HepG2 (cell line): ENCODE measurements at regions not wholly inside any gene's neighbourhood (a gene's known extent, or its start where the extent isn't known, plus 50 kb on each side); places are given as distances from the start of the nearest gene placed in this dataset.

Experiments used
- ATAC-seq: fragments of 200-7000 bp; cut with Tn5 transposase; 3 replicates; pipeline ENCODE4 v1.9.1; 2020; ENCODE audit warnings: mild to moderate bottlenecking, moderate library complexity
- BruUV-seq: library from RNA; stranded (reverse); fragments of 400-500 nt; replicated peaks from 2 replicates; lab custom pipeline; 2021; lab: Mats Ljungman, UMichigan
- CTCF ChIA-PET: fragments of 300-600 bp; formaldehyde crosslinking; extraction: SDS; loops from one replicate; lab custom pipeline; 2021; ENCODE audit warnings: low total read pairs, inconsistent platforms, low intra/inter-chr PET ratio; lab: Yijun Ruan, JAX
- POLR2A ChIA-PET: fragments of 350-600 bp; sonication (Branson Sonifier 250); formaldehyde crosslinking; loops from one replicate; lab custom pipeline; 2020; ENCODE audit warnings: antibody characterized with exemption, inconsistent platforms; lab: Yijun Ruan, JAX
- DNase-seq: peaks from one replicate; pipeline ENCODE4 v3.0.0-alpha.2; 2015; ENCODE audit warnings: low spot score
- FAIRE-seq: peaks from 3 replicates; lab custom pipeline; 2011; peaks lifted over from hg19 to GRCh38; lab: Jason Lieb, UNC
- H2AFZ ChIP-seq: one replicate; pipeline ENCODE4 v1.6.1; 2011; ENCODE audit warnings: low read length, inconsistent platforms
- H3K27ac ChIP-seq: fragments of 300-600 bp; 3 replicates; pipeline ENCODE4 v1.8.0; 2011; ENCODE audit warnings: mixed run types, mild to moderate bottlenecking, mixed read lengths, low read length, inconsistent platforms; ENCODE audit not compliant: insufficient read depth; ENCODE audit errors: extremely low read length
- H3K27me3 ChIP-seq, 2 experiments: fragments of 200-600 bp in 1 of 2; 2 replicates in 1 of 2; 3 replicates in 1 of 2; pipeline versions ENCODE4 v1.6.0 to v1.8.0; 2011; ENCODE audit warnings: low read length in 2 of 2, mild to moderate bottlenecking in 2 of 2, moderate library complexity in 2 of 2, inconsistent platforms in 1 of 2; ENCODE audit not compliant: insufficient read depth in 2 of 2, control insufficient read depth in 1 of 2
- H3K36me3 ChIP-seq, 2 experiments: fragments of 200-600 bp in 1 of 2; replicated peaks in 1 of 2; 2 replicates in 1 of 2; 3 replicates in 1 of 2; pipeline versions ENCODE4 v1.5.1 to v1.8.0; 2011; ENCODE audit warnings: low read length in 2 of 2, inconsistent platforms in 1 of 2; ENCODE audit not compliant: insufficient read depth in 2 of 2, control insufficient read depth in 1 of 2
- H3K4me1 ChIP-seq: 2 replicates; pipeline ENCODE4 v1.5.1; 2012; ENCODE audit warnings: low read length, inconsistent platforms; ENCODE audit not compliant: insufficient read depth
- H3K4me2 ChIP-seq: 2 replicates; pipeline ENCODE4 v1.6.0; 2011; ENCODE audit warnings: low read depth, low read length, inconsistent platforms
- H3K4me3 ChIP-seq, 3 experiments: fragments of 200-600 bp in 1 of 3; sonication (generic), shearing (Covaris generic) in 1 of 3; replicated peaks in 1 of 3; 2 replicates each; pipeline ENCODE4 v1.5.1; 2011 to 2016; ENCODE audit warnings: low read length in 3 of 3, inconsistent platforms in 2 of 3, low read depth in 2 of 3, mild to moderate bottlenecking in 2 of 3, control low read depth in 1 of 3, mixed read lengths in 1 of 3; ENCODE audit not compliant: insufficient read depth in 1 of 3
- H3K79me2 ChIP-seq: one replicate; pipeline ENCODE4 v1.6.1; 2011; ENCODE audit warnings: low read length, inconsistent platforms; ENCODE audit not compliant: insufficient read depth
- H3K9ac ChIP-seq: 2 replicates; pipeline ENCODE4 v1.6.0; 2011; ENCODE audit warnings: mild to moderate bottlenecking, low read depth, low read length, inconsistent platforms; ENCODE audit not compliant: insufficient read depth
- H3K9me3 ChIP-seq: 2 replicates; pipeline ENCODE4 v1.5.1; 2012; ENCODE audit warnings: mild to moderate bottlenecking, low read length
- H4K20me1 ChIP-seq: 2 replicates; pipeline ENCODE4 v1.6.0; 2011; ENCODE audit warnings: inconsistent platforms, mild to moderate bottlenecking, low read length, moderate library complexity; ENCODE audit not compliant: insufficient read depth
- DNMT1 ChIP-seq: sonication (generic); formaldehyde crosslinking; IDR thresholded peaks from 2 replicates; pipeline ENCODE4 v1.5.1; 2020; ENCODE audit warnings: mild to moderate bottlenecking, missing genetic modification reagents
- MAFF ChIP-seq: IDR thresholded peaks from 2 replicates; pipeline ENCODE4 v1.6.1; 2011; ENCODE audit warnings: low read depth, low read length, improper control_type of control experiment
- MLLT10 ChIP-seq: sonication (generic); formaldehyde crosslinking; IDR thresholded peaks from 2 replicates; pipeline ENCODE4 v1.4.0; 2020; ENCODE audit warnings: missing genetic modification reagents
- TOPORS ChIP-seq: sonication (generic); formaldehyde crosslinking; IDR thresholded peaks from 2 replicates; pipeline ENCODE4 v1.8.0; 2023; ENCODE audit warnings: mild to moderate bottlenecking, missing genetic modification reagents
- TRIM22 ChIP-seq: fragments of 450-650 bp; IDR thresholded peaks from 2 replicates; pipeline ENCODE4 v1.6.1; 2017
- U2AF2 ChIP-seq: fragments of 200-400 bp; formaldehyde crosslinking; IDR thresholded peaks from 2 replicates; pipeline ENCODE4 v1.6.1; 2017; ENCODE audit warnings: low read depth, mild to moderate bottlenecking, low read length
- USF2 ChIP-seq, 2 experiments: sonication (generic) in 1 of 2; formaldehyde crosslinking in 1 of 2; IDR thresholded peaks; 2 replicates each; pipeline versions ENCODE4 v1.5.1 to v1.6.1; 2011 to 2020; ENCODE audit warnings: borderline replicate concordance in 1 of 2, low read depth in 1 of 2, low read length in 1 of 2, mild to moderate bottlenecking in 1 of 2, missing genetic modification reagents in 1 of 2, moderate library complexity in 1 of 2
- ZNF33A ChIP-seq: sonication (generic); formaldehyde crosslinking; IDR thresholded peaks from 2 replicates; pipeline ENCODE4 v1.5.1; 2020; ENCODE audit warnings: missing genetic modification reagents, mild to moderate bottlenecking, moderate library complexity, borderline replicate concordance
- whole genome bisulfite sequencing: methylation state at CpG from one replicate; pipeline ENCODE4 v1.1.6; 2017; ENCODE audit warnings: low lambda C conversion rate; 5-methylcytosine and 5-hydroxymethylcytosine counted together
- in situ Hi-C: cut with HindIII; loops from 2 replicates; pipeline ENCODE4 v1.10.0; 2017; ENCODE audit warnings: low pct_unique_long_range_greater_than_20kb; ENCODE audit not compliant: extremely low pct_ligation_motif_present
- intact Hi-C: fragments of 100-400 bp; cut with micrococcal nuclease; formaldehyde crosslinking; loops from one replicate; pipeline ENCODE4 v1.10.0; 2022; ENCODE audit not compliant: unreplicated experiment
- TF ChIP-seq, protein P1 (sequence below): sonication (generic); formaldehyde crosslinking; IDR thresholded peaks from 2 replicates; pipeline ENCODE4 v1.4.0; 2020; ENCODE audit warnings: mild to moderate bottlenecking, missing genetic modification reagents

DNA sequence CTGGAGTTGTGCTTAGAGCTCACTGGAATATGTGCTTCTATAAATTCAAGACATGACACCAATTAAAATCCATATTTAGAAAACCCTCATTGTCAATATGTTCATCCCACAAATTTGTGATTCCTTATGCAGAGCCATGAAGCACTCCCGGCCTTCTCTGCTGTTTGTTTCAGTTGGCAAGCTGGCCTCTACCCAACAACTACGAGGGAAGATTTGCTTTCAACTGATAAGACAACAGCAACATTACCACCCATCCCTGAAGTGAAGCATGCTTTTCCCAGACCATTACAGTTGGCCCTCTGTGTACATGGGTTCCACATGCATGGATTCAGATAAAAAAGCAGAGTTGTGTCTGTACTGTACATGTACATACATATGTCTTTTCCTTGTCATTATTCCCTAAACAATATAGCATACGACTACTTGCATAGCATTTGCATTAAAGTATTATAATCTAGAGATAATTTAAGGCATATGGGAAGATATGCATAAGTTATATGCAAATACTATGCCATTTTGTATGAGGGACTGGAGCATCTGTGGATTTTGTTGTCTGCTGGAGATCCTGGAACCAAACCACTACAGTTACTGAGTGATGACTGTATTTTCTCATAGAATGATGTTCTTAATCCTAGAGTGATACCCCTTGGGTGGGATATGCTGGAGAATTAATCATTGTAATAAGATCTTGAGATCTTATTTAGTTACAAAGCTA, 77.6 kb upstream of the MC2R start:
- no peak overlapping the region for H3K9ac ChIP-seq
- FAIRE-seq (no peak), DNase-seq (no peak), ATAC-seq (no peak)
- no peak overlapping the region for H3K27ac ChIP-seq
- intact Hi-C loops: no loop called here
- no peak for TF ChIP-seq DNMT1
- no peak for TF ChIP-seq MLLT10 (CRISPR knock-in tag)
- TF ChIP-seq MAFF: no peak
- TF ChIP-seq TRIM22: no peak
- TF ChIP-seq TOPORS (CRISPR knock-in tag): no peak
- TF ChIP-seq ZNF33A (CRISPR knock-in tag): no peak
- no peaks in the 10 kb centered on the region for H3K36me3 ChIP-seq
- H2AFZ ChIP-seq: no peak overlapping the region
- H3K79me2 ChIP-seq: no peaks in the 10 kb centered on the region
- in situ Hi-C loops: no loop called here
- no peaks in the 10 kb centered on the region for H3K27me3 ChIP-seq
- POLR2A ChIA-PET: no interaction called here
- CTCF ChIA-PET: no interaction called here
- no peaks in the 10 kb centered on the region for H3K4me1 ChIP-seq
- BruUV-seq: no TSS peak
- no peaks in the 10 kb centered on the region for H3K9me3 ChIP-seq
- H4K20me1 ChIP-seq: no peaks in the 10 kb centered on the region
- no peak overlapping the region for H3K4me3 ChIP-seq
- H3K4me2 ChIP-seq: no peak overlapping the region
- 3% methylated on average over 3 of the region's 3 CpGs for WGBS

GRCh38 chr18:13989199-13989598, 73.9 kb upstream of the MC2R start:
- no peak overlapping the region for H3K4me3 ChIP-seq
- no peaks in the 10 kb centered on the region for H4K20me1 ChIP-seq
- no peak overlapping the region for H3K9ac ChIP-seq
- intact Hi-C loops: no loop called here
- in situ Hi-C loops: no loop called here
- no peaks in the 10 kb centered on the region for H3K9me3 ChIP-seq
- H3K79me2 ChIP-seq: no peaks in the 10 kb centered on the region
- no peaks in the 10 kb centered on the region for H3K36me3 ChIP-seq
- DNase-seq (no peak), FAIRE-seq (no peak), ATAC-seq (no peak)
- no peak overlapping the region for H3K27ac ChIP-seq
- no peaks in the 10 kb centered on the region for H3K4me1 ChIP-seq
- H2AFZ ChIP-seq: no peak overlapping the region
- no peak overlapping the region for H3K4me2 ChIP-seq
- ChIA-PET POLR2A (no interaction called here), CTCF (no interaction called here)
- H3K27me3 ChIP-seq: no peaks in the 10 kb centered on the region
- no TSS peak for BruUV-seq
- TF ChIP-seq USF2 (IDR thresholded peaks at IDR 0.05; ENCODE audit: low read depth, low read length) (no peak), USF2 (CRISPR knock-in tag; IDR thresholded peaks at IDR 0.05; ENCODE audit: borderline replicate concordance) (no peak), U2AF2 (no peak)
- TF ChIP-seq, protein P1, sequence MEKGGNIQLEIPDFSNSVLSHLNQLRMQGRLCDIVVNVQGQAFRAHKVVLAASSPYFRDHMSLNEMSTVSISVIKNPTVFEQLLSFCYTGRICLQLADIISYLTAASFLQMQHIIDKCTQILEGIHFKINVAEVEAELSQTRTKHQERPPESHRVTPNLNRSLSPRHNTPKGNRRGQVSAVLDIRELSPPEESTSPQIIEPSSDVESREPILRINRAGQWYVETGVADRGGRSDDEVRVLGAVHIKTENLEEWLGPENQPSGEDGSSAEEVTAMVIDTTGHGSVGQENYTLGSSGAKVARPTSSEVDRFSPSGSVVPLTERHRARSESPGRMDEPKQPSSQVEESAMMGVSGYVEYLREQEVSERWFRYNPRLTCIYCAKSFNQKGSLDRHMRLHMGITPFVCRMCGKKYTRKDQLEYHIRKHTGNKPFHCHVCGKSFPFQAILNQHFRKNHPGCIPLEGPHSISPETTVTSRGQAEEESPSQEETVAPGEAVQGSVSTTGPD (CRISPR knock-in tag): no peak
